Epithelial cell of prostate (primary cell): ENCODE measurements at regions not wholly inside any gene's neighbourhood (a gene's known extent, or its start where the extent isn't known, plus 50 kb on each side); places are given as distances from the start of the nearest gene placed in this dataset.
"Not testable (repeated sequence)": the region's sequence is repeated elsewhere in the genome, so short reads cannot be mapped to it uniquely, and the experiment has no call there.

ENCODE experiments used
- DNase-seq: peaks from one replicate; pipeline ENCODE4 v3.0.0-alpha.2; 2011; ENCODE audit warnings: low read depth, low spot score
- H3K27ac ChIP-seq: fragments of 450-650 bp; 2 replicates; pipeline ENCODE4 v1.5.1; 2017; ENCODE audit warnings: mild to moderate bottlenecking

GRCh38 chrX:68980906-68981616 is 152.2 kb downstream of the EFNB1 start:
- no peak overlapping the region for H3K27ac ChIP-seq
- DNase-seq: no peak

GRCh38 chrX:68978655-68979054 is 149.8 kb downstream of the EFNB1 start:
- DNase-seq: no peak
- H3K27ac ChIP-seq: no peak overlapping the region

- H3K27ac ChIP-seq: no peak overlapping the region
- DNase-seq: no peak
These were observed 149.4 kb downstream of the EFNB1 start for GRCh38 chrX:68978255-68978654.

GRCh38 chrX:68953331-68953730 is 124.5 kb downstream of the EFNB1 start:
- no peak overlapping the region for H3K27ac ChIP-seq
- DNase-seq: no peak

GRCh38 chrX:68951942-68952619 is 123.3 kb downstream of the EFNB1 start:
- H3K27ac ChIP-seq, DNase-seq: not testable (repeated sequence)

- DNase-seq: no peak
- H3K27ac ChIP-seq: no peak overlapping the region
These were observed 122.1 kb downstream of the EFNB1 start for GRCh38 chrX:68950937-68951336.

GRCh38 chrX:68947882-68948605 is 119.2 kb downstream of the EFNB1 start:
- no peak overlapping the region for H3K27ac ChIP-seq
- DNase-seq: no peak

- no peak overlapping the region for H3K27ac ChIP-seq
- DNase-seq: no peak
These were observed 116.9 kb downstream of the EFNB1 start for GRCh38 chrX:68945603-68946228.

- no peak overlapping the region for H3K27ac ChIP-seq
- DNase-seq: no peak
These were observed 116.3 kb downstream of the EFNB1 start for GRCh38 chrX:68945081-68945602.

- no peak for DNase-seq
- H3K27ac ChIP-seq: no peak overlapping the region
These were observed 115.4 kb downstream of the EFNB1 start for GRCh38 chrX:68944211-68944610.

GRCh38 chrX:68942840-68943239 is 114.0 kb downstream of the EFNB1 start:
- DNase-seq: no peak
- no peak overlapping the region for H3K27ac ChIP-seq

- no peak for DNase-seq
- H3K27ac ChIP-seq: no peak overlapping the region
These were observed 113.3 kb downstream of the EFNB1 start for GRCh38 chrX:68942104-68942503.

GRCh38 chrX:68941385-68941952 is 112.6 kb downstream of the EFNB1 start:
- no peak overlapping the region for H3K27ac ChIP-seq
- DNase-seq: no peak

GRCh38 chrX:68940601-68941000 is 111.8 kb downstream of the EFNB1 start:
- DNase-seq: no peak

GRCh38 chrX:68939868-68940267 is 111.0 kb downstream of the EFNB1 start:
- H3K27ac ChIP-seq: no peak overlapping the region
- no peak for DNase-seq

More at GRCh38 chrX:68940601-68941000, 111.8 kb downstream of the EFNB1 start:
- H3K27ac ChIP-seq: no peak overlapping the region

- no peak overlapping the region for H3K27ac ChIP-seq
- DNase-seq: no peak
These were observed 109.6 kb downstream of the EFNB1 start for GRCh38 chrX:68938244-68939004.

GRCh38 chrX:68937581-68937980 is 108.8 kb downstream of the EFNB1 start:
- no peak for DNase-seq
- no peak overlapping the region for H3K27ac ChIP-seq

- H3K27ac ChIP-seq: peak overlapping the region; percentile 83
- DNase-seq: peak; percentile 64
These were observed 107.8 kb downstream of the EFNB1 start for GRCh38 chrX:68936608-68937007.

- no peak for DNase-seq
- peak overlapping the region; percentile 83 for H3K27ac ChIP-seq
These were observed 107.3 kb downstream of the EFNB1 start for GRCh38 chrX:68936126-68936525.
